Mucosa of descending colon (tissue), 3 donors: ENCODE measurements at regions not wholly inside any gene's neighbourhood (a gene's known extent, or its start where the extent isn't known, plus 50 kb on each side); places are given as distances from the start of the nearest gene placed in this dataset.

Source experiments
- ATAC-seq: fragments of 200-7000 bp; cut with Tn5 transposase; one replicate; pipeline ENCODE4 v1.9.1; 2020; ENCODE audit warnings: mild to moderate bottlenecking, moderate library complexity
- DNase-seq, 3 donors: peaks; one replicate each; pipeline ENCODE4 v3.0.0-alpha.2; 2020
- H3K36me3 ChIP-seq: fragments of 200-600 bp; one replicate; pipeline ENCODE4 v1.8.0; 2021; ENCODE audit warnings: low read depth, mild to moderate bottlenecking
- H3K4me1 ChIP-seq: fragments of 200-600 bp; one replicate; pipeline ENCODE4 v1.8.0; 2021; ENCODE audit warnings: low read depth, mild to moderate bottlenecking
- H3K4me3 ChIP-seq: fragments of 200-600 bp; one replicate; pipeline ENCODE4 v1.8.0; 2021; ENCODE audit warnings: mild to moderate bottlenecking
- H3K9me3 ChIP-seq: fragments of 200-600 bp; one replicate; pipeline ENCODE4 v1.8.0; 2021; ENCODE audit warnings: mild to moderate bottlenecking
- CTCF ChIP-seq: fragments of 200-600 bp; IDR thresholded peaks from one replicate; pipeline ENCODE4 v1.8.0; 2022; ENCODE audit warnings: antibody characterized with exemption, mild to moderate bottlenecking
- intact Hi-C, 2 donors: fragments of 100-400 bp; cut with DNase I in 1 of 2; cut with micrococcal nuclease in 1 of 2; formaldehyde crosslinking; loops; one replicate each; pipeline versions ENCODE4 v1.11.0 to v1.11.1; 2022; cut with DNase I, micrococcal nuclease
- donor health status: DM: no; HTN: no; CAD: no; lungs with moderate emphysema.
- donor health status: DM: no; HTN: no; CAD: no.
- donor health status: DM: no; HTN: yes; CAD: no.

GRCh38 chr7:94294471-94295131 is 100.1 kb upstream of the COL1A2 start:
- H3K4me1 ChIP-seq: no peaks in the 10 kb centered on the region
- ATAC-seq (no peak), DNase-seq (no peak)
- no peaks in the 10 kb centered on the region for H3K36me3 ChIP-seq
- no peak overlapping the region for H3K4me3 ChIP-seq
- TF ChIP-seq CTCF: no peak
- intact Hi-C loops: loop anchor here in 1 of 2 donors (10.0 kb wide), 1 partner anchor 100 kb away; the partner anchor contains the start of gene COL1A2
- no peaks in the 10 kb centered on the region for H3K9me3 ChIP-seq

GRCh38 chr7:94295850-94296249 is 98.8 kb upstream of the COL1A2 start:
- no peaks in the 10 kb centered on the region for H3K9me3 ChIP-seq
- intact Hi-C loops: loop anchor here (2.0 to 10.0 kb wide), 2 partner anchors 99 kb away; partner anchors contain the start of gene COL1A2 (in 2 of the 2)
- no peak for TF ChIP-seq CTCF
- no peaks in the 10 kb centered on the region for H3K36me3 ChIP-seq
- H3K4me1 ChIP-seq: no peaks in the 10 kb centered on the region
- DNase-seq (no peak), ATAC-seq (peak; percentile 42)
- H3K4me3 ChIP-seq: no peak overlapping the region

GRCh38 chr7:94296881-94297280 is 97.8 kb upstream of the COL1A2 start:
- H3K4me1 ChIP-seq: no peaks in the 10 kb centered on the region
- H3K9me3 ChIP-seq: no peaks in the 10 kb centered on the region
- no peak overlapping the region for H3K4me3 ChIP-seq
- intact Hi-C loops: loop anchor here (2.0 to 10.0 kb wide), 2 partner anchors 98 kb away; partner anchors contain the start of gene COL1A2 (in 2 of the 2)
- DNase-seq: no peak
- no peak for ATAC-seq
- no peak for TF ChIP-seq CTCF
- no peaks in the 10 kb centered on the region for H3K36me3 ChIP-seq

- Histone ChIP-seq H3K9me3 (no peaks in the 10 kb centered on the region), H3K36me3 (no peaks in the 10 kb centered on the region), H3K4me1 (no peaks in the 10 kb centered on the region), H3K4me3 (no peak overlapping the region)
- intact Hi-C loops: loop anchor here (2.0 to 10.0 kb wide), 2 partner anchors 97 kb away; partner anchors contain the start of gene COL1A2 (in 2 of the 2)
- TF ChIP-seq CTCF: no peak
- ATAC-seq: peak; percentile 40
- DNase-seq: peak in 2 of 3 donors; percentile 19 to 27
Measured at GRCh38 chr7:94297397-94297838, 97.3 kb upstream of the COL1A2 start.

GRCh38 chr7:94298943-94299342 is 95.8 kb upstream of the COL1A2 start:
- ATAC-seq (no peak), DNase-seq (no peak)
- intact Hi-C loops: loop anchor here in 1 of 2 donors (10.0 kb wide), 1 partner anchor 96 kb away; the partner anchor contains the start of gene COL1A2
- Histone ChIP-seq H3K4me3 (no peak overlapping the region), H3K9me3 (no peaks in the 10 kb centered on the region), H3K36me3 (no peaks in the 10 kb centered on the region), H3K4me1 (no peaks in the 10 kb centered on the region)
- TF ChIP-seq CTCF: no peak
